H1 (cell line): ENCODE measurements at regions not wholly inside any gene's neighbourhood (a gene's known extent, or its start where the extent isn't known, plus 50 kb on each side); places are given as distances from the start of the nearest gene placed in this dataset.

Experiments used
- POU5F1 ChIP-seq: IDR thresholded peaks from 2 replicates; pipeline ENCODE4 v1.6.1; 2011; ENCODE audit warnings: low read depth, mild to moderate bottlenecking, low read length, moderate library complexity

DNA sequence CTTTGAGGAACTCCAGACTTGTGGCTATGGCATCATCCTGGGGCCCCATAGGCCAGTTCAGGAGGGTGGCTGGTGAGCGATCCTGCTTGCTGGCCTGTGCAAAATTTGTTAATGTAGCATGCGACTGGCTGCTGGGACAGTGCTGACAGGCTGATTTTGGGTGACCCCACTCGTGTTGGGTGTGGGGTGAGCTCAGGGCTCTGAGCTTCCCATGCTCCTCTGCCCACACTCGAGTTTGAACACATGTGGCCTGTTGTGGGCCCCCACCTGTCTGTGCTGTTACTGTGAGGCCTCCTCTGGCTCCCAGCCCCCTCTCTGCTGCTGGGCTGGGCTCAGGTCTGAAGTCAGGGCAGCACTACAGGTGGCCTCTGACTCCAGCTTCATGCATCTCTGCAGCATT, 64.4 kb upstream of the MYEOV start (continued):
- TF ChIP-seq POU5F1: no peak
- TF ChIP-seq, all 59 proteins: peak for 0
